HG02763 (cell line): ENCODE measurements at regions not wholly inside any gene's neighbourhood (a gene's known extent, or its start where the extent isn't known, plus 50 kb on each side); places are given as distances from the start of the nearest gene placed in this dataset.
"Not testable (repeated sequence)": the region's sequence is repeated elsewhere in the genome, so short reads cannot be mapped to it uniquely, and the experiment has no call there.

Experiments
- ATAC-seq: cut with Tn5 transposase; IDR thresholded peaks from one replicate; pipeline ENCODE4 v1.9.1; 2021; ENCODE audit warnings: mild to moderate bottlenecking, moderate library complexity; ENCODE audit not compliant: unreplicated experiment

DNA sequence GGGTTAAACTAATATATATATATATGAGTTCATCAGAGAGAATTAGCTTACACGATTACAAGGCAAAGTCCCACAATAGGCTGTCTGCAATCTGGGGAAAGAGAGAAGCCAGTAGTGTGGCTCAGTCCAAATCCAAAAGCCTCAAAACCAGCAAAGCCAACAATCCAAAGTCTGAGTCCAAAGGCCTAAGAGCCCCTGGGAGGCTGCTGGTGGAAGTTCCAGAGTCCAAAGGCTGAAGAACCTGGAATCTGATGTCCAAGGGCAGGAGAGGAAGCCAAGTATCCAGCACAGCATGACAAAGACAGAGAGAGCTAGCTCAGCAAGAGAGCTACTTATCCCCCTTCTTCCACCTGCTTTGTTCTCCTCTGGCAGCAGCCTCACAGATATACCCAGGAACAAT, 274.7 kb upstream of the ID4 start:
- ATAC-seq, result no peak

DNA sequence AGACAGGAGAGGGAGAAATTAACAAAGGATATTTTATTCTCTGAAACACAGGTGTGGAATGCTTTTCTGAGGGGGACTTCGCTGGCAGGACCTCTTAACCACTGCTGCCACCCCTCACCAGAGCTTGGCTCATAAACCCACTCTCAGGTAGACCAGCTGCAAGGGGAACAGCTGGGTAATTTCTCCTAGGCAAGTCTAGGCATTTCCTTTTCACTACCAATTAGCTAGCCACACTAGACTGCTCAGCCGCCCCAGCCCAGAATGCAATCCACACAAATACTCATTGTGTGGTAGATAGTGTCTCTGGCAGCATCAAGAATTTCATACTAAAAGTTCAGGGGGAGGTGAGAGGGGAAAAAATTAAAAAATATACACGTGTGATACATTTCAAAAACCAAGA, 267.6 kb upstream of the ID4 start:
- no peak for ATAC-seq

DNA sequence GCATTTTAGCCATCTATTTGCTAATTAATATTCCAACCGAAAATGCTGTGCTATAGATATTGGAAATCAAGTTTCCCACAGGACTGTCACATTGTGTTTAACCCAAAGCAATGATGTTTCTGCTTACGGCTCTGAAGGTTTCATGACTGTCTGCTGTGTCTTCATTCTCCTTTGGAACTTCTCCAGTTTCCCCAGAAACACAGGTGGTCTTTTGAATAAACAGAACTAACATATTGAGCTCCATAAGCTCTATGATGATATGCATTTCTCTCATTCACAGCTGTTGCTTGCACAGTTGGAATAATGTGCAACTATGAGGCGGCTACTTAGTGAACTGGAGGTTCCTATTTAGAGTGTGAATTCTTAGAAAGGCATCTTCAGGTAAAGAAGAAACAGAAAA, 266.0 kb upstream of the ID4 start:
- no peak for ATAC-seq

DNA sequence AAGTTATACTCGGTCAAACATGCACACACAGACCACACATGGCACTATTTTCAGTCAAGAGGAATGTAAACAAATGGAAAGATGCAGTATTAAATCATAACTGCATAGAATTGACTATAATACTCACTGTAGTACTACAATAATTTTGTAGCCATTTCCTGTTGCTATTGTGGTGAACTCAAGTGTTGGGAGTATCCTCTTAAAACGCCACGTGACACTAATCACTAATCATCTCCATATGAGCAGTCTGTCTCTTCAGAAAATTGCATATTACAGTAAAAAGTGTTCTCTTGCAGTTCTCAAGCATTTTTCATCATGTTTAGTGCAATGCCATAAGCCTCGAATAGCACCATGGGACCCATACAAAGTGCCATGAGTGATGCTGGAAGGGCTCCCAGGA, 258.7 kb upstream of the ID4 start:
- ATAC-seq, result no peak

DNA sequence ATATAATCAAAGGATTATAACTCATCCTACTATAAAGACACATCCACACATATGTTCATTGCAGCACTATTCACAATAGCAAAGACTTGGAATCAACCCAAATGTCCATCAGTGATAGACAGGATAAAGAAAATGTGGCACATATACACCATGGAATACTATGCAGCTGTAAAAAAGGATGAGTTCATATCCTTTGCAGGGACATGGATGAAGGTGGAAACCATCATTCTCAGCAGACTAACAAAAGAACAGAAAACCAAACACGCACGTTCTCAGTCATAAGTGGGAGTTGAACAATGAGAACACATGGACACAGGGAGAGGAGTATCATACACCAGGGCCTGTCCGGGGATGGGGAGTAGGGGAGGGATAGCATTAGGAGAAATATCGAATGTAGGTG, 253.0 kb upstream of the ID4 start:
- not testable (repeated sequence) for ATAC-seq

DNA sequence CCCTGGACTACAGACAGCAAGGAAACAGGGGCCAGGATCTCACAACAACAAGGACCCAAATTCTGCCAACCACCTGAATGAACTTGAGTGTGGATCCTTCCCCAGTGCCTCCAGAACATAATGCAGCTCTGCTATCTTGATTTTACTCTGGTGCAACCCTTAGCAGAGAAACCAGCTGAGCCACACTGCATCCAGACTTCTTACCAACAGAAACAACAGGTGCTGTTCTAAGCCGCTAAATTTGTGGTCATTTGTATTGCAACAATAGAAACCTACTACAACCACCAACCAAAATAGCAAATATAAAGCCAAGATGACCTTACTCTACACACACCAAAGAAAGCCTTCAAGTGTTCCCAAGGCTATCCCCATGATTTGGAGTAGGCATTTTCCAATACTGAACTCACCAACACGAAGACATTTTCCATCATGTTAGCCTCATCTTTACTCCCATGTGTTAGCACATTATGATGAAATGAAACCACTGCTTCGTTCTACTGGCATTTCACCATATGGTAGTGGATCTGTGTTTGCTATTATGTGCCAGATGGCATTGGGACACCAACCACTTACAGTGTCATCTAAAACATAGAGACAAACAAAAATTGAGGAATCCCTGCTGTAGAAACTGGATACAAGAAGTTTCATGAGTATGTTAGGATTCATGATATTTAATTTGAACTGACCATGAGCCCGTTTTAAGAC, 249.8 kb upstream of the ID4 start:
- no peak for ATAC-seq

DNA sequence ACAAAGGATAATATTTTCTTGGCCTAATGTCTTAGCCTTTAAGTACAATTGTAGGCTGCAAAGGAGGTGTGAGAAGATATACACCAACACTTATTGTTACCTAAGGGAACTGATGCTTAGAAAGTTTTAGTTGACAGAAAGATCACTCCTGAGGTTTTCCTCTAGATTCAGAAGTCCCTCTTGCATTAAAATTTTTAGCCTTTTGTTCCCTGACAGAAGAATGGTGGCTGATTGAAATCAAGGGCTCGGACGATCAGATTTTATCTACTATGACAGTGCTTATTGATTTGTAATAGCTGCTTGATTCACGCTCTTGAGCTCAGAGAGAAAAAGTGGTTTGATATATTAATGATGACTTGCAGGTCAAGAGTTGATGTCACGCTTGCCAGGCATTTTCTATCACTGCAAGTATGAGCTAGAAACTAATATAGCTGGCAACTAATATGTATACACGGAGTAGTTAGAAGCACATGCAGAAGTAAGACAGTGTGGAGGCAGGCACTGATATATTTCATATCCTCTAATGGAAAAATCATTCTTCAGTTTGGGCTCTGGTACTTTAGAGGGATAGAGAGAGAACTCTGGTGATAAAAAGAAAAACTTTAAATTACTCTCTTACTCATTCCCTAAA, 246.6 kb upstream of the ID4 start:
- ATAC-seq, result no peak

DNA sequence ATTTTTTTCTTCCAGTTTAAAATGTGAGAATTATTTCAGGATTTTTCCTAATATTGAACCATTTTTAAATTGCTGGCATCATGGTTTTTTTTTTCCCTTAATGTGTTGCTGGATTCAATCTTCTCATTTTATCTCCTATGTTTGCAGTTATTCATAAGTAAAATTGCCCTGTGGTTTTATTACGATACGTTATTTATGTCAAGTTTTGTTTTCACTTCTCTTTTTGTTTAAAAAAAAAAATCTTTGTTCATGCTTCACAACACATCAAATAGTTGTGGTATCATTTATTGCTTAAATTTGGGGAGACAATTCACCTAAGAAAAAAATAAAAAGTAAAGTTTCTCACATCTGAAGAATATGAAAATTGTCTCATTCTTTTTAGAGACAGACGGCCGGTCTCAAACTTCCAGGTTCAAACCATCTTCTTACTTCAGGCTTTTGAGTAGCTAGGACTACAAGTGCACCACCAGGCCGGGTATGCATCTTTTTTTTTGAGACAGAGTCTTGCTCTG, 239.3 kb upstream of the ID4 start:
- no peak for ATAC-seq

DNA sequence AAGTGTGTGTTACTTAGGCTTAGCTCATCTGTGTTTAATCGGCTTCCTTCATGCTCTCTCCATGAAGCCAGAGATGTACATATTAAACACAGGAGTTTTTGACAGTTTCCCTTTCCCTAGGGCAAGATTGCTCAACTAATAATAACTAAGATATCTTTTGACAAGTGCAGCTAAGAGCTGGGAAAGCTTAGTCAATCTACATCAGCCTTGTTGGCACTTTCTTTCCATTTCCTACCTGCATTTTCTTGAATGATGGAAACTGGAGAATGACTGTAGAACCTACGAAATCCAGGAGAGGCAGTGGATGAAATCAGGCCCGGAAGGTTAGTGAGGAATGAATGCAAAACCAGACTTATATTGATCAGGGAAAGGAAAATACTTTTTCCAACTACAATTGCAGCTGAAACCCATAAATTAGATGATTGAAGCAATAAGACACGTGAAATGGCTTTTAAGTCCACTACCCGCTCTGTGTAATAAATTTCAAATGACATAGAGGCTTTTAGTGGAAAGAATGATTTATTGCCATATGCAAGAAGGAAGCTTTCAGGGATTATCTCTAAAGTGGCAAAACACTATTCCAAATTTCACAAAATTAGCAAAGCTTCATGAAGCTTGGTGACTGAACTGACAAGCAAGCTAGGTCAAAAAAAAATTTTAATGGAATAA, 237.2 kb upstream of the ID4 start:
- ATAC-seq, result no peak

DNA sequence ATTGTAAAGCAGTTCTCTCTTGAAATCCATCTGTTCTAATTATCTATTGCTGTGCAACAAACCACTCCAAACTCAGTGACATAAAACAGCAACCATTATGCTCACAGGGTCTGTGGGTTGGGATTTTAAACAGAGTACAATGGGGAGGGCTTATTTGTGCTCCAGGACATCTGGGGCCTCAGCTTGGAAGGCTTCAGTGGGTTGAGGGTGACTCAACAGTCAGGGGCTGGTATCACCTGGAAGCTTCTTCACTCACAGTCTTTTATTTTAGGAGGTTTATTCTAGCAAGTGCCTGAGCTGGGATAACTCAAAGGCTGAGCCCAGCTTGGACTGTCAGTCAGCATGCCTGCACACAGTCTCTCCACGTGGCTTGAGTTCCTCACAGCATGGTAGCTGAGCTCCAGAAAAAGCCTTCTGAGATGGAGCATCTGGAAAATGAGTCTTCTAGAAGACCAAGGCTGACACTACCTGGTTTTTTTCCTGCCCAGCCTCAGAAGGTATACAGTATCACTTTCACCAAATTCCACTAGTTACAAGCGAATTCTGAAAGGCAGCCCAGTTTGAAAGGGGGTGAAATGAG, 234.6 kb upstream of the ID4 start:
- no peak for ATAC-seq

DNA sequence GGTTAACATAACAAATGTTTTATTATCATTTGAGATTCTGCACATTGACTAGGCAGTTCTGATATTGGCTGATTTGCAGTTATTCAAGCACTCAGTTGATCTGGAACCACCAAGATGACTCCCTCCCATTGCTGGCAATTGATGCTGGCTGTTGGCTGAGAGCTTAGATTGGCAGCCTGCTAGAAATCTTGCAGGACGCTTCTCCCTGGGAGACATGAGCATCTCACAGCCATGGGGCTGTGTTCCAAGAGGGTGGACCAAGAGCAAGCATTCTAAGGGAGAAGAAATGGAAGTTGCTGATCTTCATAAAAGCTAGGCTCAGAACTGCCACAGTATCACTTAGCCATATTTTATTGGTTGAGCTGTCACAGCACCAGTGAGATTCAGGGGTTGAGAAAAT, 233.4 kb upstream of the ID4 start:
- no peak for ATAC-seq

DNA sequence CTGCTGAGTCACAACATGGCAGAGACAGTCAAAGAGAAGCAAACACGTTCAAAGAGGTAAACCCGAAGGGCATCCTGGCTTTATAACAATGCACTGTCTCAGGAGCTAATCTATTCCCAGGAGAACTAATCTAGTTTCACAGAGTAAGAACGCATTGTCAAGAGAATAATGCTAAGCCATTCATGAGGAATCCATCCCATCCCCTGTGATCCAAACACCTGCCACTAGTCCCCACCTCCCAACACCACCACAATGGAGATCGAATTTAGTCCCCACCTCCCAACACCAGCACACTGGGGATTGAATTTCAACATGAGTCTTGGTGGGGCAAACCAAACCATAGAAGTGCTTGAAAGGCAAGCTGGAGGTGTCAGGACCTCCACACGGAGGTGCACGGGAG, 231.5 kb upstream of the ID4 start:
- no peak for ATAC-seq

DNA sequence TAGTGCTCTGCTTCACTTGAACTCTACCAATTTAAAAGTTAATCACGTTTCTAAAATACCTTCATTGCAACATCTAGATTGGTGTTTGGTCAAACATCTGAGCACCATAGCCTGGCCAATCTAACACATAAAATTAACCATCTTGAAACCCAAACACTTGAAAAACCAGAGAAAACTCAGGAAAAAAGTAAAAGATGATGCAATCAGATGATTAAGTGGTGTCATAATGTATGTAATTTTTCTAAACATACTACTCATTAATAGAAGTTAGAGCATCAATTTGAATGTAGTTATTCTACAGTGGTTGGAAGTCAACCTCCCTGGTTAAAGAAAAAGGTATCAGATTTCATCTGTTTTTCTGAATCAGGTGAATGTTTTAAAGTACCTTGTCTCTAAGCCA, 228.6 kb upstream of the ID4 start:
- no peak for ATAC-seq

DNA sequence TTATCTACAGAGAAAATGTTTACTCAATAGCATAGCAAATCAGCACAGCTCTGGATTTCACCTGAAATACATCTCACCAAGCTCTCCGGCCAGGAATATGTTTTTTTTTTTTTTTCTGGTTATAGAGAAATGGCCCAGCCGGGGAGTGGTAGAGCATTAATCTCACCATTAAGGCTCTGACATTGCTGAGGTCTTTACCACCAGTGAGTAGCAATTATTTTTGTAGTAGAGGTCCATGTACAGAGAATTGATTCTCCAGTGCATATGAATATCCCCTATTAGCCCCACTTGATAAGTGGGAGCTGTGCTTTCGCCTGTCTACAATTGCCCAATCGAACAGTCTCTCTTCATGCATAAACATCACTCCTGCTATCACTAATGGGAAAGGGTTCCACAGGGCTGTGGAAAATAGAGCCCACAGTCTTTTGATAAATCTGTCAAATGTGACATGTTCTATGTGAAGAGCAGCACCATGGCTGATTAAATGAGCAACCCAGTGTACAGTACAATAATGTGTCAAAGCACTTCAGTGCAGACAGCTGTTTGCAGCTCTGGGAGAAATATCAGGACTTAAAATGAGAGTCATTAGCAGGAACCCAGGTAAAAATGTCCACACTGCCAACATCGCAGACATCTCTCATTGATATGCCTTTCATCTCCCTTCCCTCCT, 227.1 kb upstream of the ID4 start:
- ATAC-seq, result no peak

DNA sequence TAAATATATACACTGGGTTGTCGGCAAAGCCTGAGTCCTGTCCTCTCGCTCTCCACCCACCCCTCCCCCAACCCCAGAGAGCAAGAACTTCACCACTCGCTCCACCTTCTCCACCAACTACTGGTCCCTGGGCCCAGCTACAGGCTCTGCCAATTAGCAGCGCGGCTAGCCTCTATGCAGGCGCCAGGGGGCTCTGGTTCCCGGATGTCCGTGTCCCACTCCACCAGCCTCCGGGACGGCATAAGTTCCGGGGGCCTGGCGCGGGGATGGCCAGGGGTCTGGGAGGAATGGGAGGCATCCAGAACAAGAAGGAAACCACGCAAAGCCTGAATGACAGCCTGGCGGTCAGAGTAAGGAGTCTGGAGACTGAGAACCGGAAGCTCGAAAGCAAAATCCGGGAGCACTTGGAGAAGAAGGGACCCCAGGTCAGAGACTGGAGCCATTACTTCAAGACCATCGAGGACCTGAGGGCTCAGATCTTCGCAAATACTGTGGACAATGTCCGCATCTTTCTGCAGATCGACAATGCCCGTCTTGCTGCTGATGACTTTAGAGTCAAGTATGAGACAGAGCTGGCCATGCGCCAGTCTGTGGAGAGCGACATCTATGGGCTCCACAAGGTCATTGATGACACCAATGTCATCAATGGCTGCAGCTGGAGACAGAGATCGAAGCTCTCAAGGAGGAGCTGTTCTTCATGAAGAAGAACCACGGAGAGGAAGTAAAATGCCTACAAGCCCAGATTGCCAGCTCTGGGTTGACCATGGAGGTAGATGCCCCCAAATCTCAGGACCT, 224.3 kb upstream of the ID4 start:
- ATAC-seq, result not testable (repeated sequence)

DNA sequence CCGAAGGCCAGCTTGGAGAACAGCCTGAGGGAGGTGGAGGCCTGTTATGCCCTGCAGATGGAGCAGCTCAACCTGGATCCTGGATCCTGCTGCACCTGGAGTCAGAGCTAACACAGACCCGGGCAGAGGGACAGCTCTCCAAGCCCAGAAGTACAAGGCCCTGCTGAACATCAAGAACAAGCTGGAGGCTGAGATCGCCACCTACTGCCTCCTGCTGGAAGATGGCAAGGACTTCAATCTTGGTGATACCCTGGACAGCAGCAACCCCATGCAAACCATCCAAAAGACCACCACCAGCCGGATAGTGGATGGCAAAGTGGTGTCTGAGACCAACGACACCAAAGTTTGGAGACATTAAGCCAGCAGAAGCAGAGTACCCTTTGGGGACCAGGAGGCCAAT, 223.5 kb upstream of the ID4 start:
- no peak for ATAC-seq

DNA sequence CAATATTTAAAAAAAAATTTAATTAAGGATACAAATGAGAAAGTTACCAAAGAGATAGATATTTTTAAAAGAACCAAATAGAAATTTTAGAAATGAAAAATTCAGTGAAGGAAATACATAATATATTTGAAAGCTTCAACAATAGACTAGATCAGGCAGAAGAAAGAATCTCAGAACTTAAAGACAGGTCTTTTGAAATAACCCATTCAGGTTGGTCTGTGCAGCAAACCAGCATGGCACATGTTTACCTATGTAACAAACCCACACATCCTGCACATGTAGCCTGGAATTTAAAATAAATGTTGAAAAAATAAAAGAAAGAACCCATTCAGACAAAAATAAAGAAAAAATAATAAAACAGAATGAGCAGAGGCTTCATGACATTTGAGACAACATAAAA, 221.1 kb upstream of the ID4 start:
- no peak for ATAC-seq

DNA sequence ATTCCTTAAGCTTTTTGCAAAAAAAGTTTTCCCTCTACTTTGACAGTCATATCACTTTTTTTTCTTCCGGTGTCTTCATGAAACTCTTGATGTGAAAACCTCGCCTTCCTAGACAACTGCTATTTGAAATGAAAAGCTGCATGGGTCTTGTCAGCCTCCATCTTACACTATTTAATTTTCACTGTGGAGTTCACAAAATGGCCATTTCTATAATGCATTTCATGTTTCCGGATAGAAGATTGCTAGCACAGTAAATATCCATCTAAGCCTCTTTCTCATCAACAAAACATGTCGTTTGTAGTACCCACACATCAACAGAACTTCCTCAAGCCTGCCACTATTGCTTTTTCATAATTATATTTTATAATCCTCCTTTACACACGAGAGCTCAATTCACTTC, 204.9 kb upstream of the ID4 start:
- no peak for ATAC-seq

DNA sequence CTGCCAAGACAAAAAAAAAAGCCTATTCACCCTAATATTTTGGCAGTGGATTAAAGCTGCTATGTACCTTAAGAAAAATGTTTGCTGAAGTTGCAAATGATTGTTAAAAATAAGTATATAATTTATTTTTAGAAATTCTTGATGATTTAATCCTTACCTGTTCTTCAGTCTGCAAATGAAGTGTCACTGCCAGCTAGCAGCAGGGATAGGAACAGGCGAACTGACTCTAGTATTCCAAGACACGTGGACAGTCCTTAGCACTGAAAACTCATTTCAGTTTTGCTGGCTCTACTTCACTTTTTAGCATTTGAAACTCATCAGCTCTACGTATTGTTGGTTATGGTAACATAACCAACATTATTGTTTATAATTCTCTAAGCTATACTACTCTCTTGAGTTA, 204.4 kb upstream of the ID4 start:
- ATAC-seq, result no peak

DNA sequence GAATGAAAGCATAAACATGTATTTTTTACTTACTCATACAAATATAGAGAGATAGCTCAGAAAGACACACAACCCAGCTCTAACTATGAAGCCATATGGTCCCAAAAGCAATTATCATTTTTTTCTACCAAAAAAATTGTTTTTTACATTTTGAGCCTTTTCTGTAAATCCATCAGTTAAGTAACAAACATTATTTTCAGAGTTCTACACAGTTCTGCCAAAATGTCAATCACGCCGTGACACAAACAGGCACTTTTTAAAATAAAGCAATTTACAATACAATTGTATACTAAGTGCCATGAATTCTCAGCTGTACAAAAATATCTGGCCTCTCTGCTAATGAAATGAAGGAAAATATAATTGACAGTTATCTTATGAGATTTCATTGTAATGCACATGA, 201.4 kb upstream of the ID4 start:
- ATAC-seq, result no peak

DNA sequence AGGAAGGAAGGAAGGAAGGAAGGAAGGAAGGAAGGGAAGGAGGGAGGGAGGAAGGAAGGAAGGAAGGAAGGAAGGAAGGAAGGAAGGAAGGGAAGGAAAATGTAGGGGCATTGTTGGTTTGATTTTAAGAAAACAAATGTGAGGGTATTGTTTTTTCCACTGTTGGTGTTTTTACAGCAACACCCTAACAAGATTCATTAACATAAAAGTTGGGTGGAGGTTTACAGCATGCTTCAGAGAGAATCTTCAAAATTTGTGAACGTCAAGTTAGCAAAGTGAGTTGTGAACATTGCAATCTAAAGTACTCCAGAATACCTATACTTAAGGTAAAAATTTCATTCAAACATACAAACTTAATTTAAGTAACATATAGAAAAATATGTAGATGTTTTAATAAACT, 200.2 kb upstream of the ID4 start:
- no peak for ATAC-seq
